Psoas muscle (tissue), 7 donors: ENCODE measurements at regions not wholly inside any gene's neighbourhood (a gene's known extent, or its start where the extent isn't known, plus 50 kb on each side); places are given as distances from the start of the nearest gene placed in this dataset.

Experiments used
- ATAC-seq, 4 donors: fragments of 200-7000 bp; cut with Tn5 transposase; one replicate each; pipeline ENCODE4 v1.9.1; 2020; ENCODE audit warnings: moderate library complexity in 3 of 4, mild to moderate bottlenecking in 2 of 4
- DNase-seq, 2 donors: peaks; one replicate each; pipeline ENCODE4 v3.0.0-alpha.2; 2020
- H3K27ac ChIP-seq: fragments of 200-600 bp; one replicate; pipeline ENCODE4 v1.8.0; 2022
- H3K27me3 ChIP-seq, 3 donors: fragments of 200-600 bp in 1 of 3; one replicate each; pipeline versions ENCODE4 v1.6.1 to v1.8.0; 2013 to 2022; ENCODE audit warnings: low read length in 2 of 3, mild to moderate bottlenecking in 2 of 3, moderate library complexity in 1 of 3; ENCODE audit not compliant: insufficient read depth in 3 of 3
- H3K36me3 ChIP-seq, 2 donors: fragments of 200-600 bp in 1 of 2; one replicate each; pipeline versions ENCODE4 v1.6.1 to v1.8.0; 2013 to 2022; ENCODE audit warnings: low read depth in 1 of 2, mild to moderate bottlenecking in 1 of 2, moderate library complexity in 1 of 2; ENCODE audit not compliant: insufficient read depth in 1 of 2
- H3K4me1 ChIP-seq: fragments of 200-600 bp; one replicate; pipeline ENCODE4 v1.8.0; 2022
- H3K4me3 ChIP-seq: fragments of 200-600 bp; one replicate; pipeline ENCODE4 v1.8.0; 2022; ENCODE audit warnings: mild to moderate bottlenecking
- H3K9me3 ChIP-seq: fragments of 200-600 bp; one replicate; pipeline ENCODE4 v1.8.0; 2022
- CTCF ChIP-seq: fragments of 200-600 bp; IDR thresholded peaks from one replicate; pipeline ENCODE4 v1.8.0; 2022; ENCODE audit warnings: antibody characterized with exemption
- WGBS, 3 donors: extraction: QIAGEN DNeasy Blood & Tissue Kit; methylation state at CpG; one replicate each; pipeline versions ENCODE4 v1.1.6 to v1.1.7; 2013; 5-methylcytosine and 5-hydroxymethylcytosine counted together
- intact Hi-C, 2 donors: fragments of 100-400 bp; cut with DNase I; formaldehyde crosslinking; loops; one replicate each; pipeline versions ENCODE4 v1.11.0 to v1.14.2; 2022
- donor health status: healthy with polysubstance abuse.
- donor health status: DM: no; HTN: no; CAD: no; lungs with moderate emphysema.
- donor health status: Bipolar disorder and iron deficiency.
- donor health status: healthy.
- donor health status: DM: yes; HTN: yes; CAD: no.
- donor health status: DM: no; HTN: no; CAD: no.
- donor health status: DM: yes; HTN: yes; CAD: no.

DNA sequence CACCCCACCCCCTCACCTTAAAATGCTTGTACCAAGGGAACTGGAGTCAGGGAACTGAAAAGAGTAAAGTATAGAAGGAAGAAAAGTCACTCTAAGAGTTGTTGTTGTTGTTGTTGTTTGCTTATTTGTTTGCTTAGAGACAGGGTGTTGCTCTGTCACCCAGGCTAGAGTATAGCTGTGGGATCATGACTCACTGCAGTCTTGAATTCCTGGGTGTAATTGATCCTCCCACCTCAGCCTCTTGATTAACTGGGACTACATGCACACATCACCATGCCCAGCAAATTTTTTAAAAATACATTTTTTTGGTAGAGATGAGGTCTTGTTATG, 681.6 kb upstream of the GJE1 start:
- TF ChIP-seq CTCF = no peak
- peak in 3 of 4 donors; percentile 34 to 71 (median 63) for ATAC-seq
- H3K4me1 ChIP-seq = no peaks in the 10 kb centered on the region
- intact Hi-C loops = no loop called here
- H3K9me3 ChIP-seq = no peaks in the 10 kb centered on the region
- no peaks in the 10 kb centered on the region for H3K36me3 ChIP-seq
- DNase-seq = no peak
- no peak overlapping the region for H3K4me3 ChIP-seq
- H3K27me3 ChIP-seq = no peaks in the 10 kb centered on the region
- no peak overlapping the region for H3K27ac ChIP-seq

- Histone ChIP-seq H3K9me3 (no peaks in the 10 kb centered on the region), H3K4me3 (no peak overlapping the region), H3K27ac (no peak overlapping the region), H3K27me3 (no peaks in the 10 kb centered on the region), H3K4me1 (no peaks in the 10 kb centered on the region), H3K36me3 (no peaks in the 10 kb centered on the region)
- intact Hi-C loops = no loop called here
- DNase-seq (no peak), ATAC-seq (no peak)
- WGBS, 3 donors = 78 to 88% (median 84%) methylated on average over 3 of the region's 3 CpGs
- TF ChIP-seq CTCF = no peak
Observed at GRCh38 chr6:141445928-141446628, 686.6 kb upstream of the GJE1 start.

DNA sequence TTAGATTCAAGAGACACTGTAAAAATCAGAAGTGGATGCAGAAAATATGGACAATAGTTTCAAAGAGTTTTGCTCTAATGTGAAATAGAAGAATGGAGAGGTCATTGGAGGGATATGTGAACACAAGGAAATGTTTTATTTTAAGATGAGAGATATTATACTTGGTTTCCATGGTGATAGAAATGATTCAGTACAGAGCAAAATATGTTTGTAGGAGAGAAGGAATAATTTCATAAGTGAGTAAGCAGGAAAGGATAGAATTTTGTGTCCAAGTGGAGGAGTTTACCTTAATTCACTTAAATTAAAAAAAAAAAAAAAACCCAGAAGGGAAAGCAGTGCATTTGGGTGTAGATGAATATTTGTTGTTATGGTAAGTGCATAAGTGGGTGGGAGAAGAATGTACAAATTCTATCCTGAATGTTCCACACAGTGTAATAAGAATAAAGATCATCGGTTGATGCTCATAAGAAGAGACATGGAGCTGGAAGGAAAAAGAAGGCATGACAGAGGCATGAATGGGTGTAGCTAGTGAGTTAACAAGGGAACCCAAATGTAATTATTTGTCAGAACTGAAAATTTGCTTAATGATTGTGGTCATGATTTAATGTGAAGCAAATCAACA, 688.9 kb upstream of the GJE1 start:
- no peak overlapping the region for H3K27ac ChIP-seq

DNA sequence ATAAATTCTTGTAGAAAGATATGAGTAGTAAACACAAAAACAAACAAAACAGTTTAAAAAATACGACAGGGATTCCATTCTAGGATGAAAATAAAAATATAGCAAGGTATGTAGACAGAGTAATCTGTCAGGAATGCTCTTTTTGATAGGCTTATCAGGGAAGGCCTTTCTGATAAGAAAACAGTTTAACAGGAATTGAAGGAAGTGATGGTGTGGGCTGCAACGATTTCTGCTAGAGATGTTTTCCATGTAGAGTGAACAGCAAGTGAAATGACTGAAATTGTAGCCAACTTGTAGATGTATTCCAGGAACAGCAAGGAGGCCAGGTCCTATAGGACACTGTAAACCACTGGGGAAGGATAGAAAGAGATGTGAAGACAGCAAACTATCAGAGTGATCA, 689.7 kb upstream of the GJE1 start:
- Histone ChIP-seq H3K4me3 (no peak overlapping the region), H3K27me3 (no peaks in the 10 kb centered on the region), H3K36me3 (no peaks in the 10 kb centered on the region), H3K9me3 (no peaks in the 10 kb centered on the region), H3K4me1 (no peaks in the 10 kb centered on the region), H3K27ac (no peak overlapping the region)
- DNase-seq = no peak
- intact Hi-C loops = no loop called here
- no peak for ATAC-seq
- WGBS, 3 donors = 64 to 75% (median 72%) methylated on average over 2 of the region's 2 CpGs
- no peak for TF ChIP-seq CTCF

More for the DNA sequence above, 688.9 kb upstream of the GJE1 start:
- 94 to 100% (median 97%) methylated on average over 1 of the region's 1 CpG for WGBS, 3 donors
- Histone ChIP-seq H3K9me3 (no peaks in the 10 kb centered on the region), H3K36me3 (no peaks in the 10 kb centered on the region), H3K27me3 (no peaks in the 10 kb centered on the region), H3K4me3 (no peak overlapping the region), H3K4me1 (no peaks in the 10 kb centered on the region)
- no peak for TF ChIP-seq CTCF
- intact Hi-C loops = no loop called here
- ATAC-seq = no peak
- DNase-seq = no peak

- Histone ChIP-seq H3K36me3 (no peaks in the 10 kb centered on the region), H3K27me3 (no peaks in the 10 kb centered on the region), H3K4me3 (no peak overlapping the region), H3K4me1 (no peaks in the 10 kb centered on the region), H3K9me3 (no peaks in the 10 kb centered on the region), H3K27ac (no peak overlapping the region)
- no peak for DNase-seq
- no peak for ATAC-seq
- intact Hi-C loops = no loop called here
- TF ChIP-seq CTCF = no peak
Observed at GRCh38 chr6:141439513-141439912, 693.2 kb upstream of the GJE1 start.
